Keratinocyte (primary cell): ENCODE measurements at regions not wholly inside any gene's neighbourhood (a gene's known extent, or its start where the extent isn't known, plus 50 kb on each side); places are given as distances from the start of the nearest gene placed in this dataset.
"Not testable (repeated sequence)": the region's sequence is repeated elsewhere in the genome, so short reads cannot be mapped to it uniquely, and the experiment has no call there.

Source experiments
- DNase-seq: peaks from one replicate; pipeline ENCODE4 v3.0.0-alpha.2; 2011; ENCODE audit warnings: low read depth, missing footprints, low spot score
- FAIRE-seq: peaks from 2 replicates; lab custom pipeline; 2011; peaks lifted over from hg19 to GRCh38; lab: Jason Lieb, UNC
- H2AFZ ChIP-seq: 2 replicates; pipeline ENCODE4 v1.6.0; 2012; ENCODE audit warnings: low read length, control low read depth, inconsistent platforms; ENCODE audit not compliant: control insufficient read depth
- H3K27ac ChIP-seq: 2 replicates; pipeline ENCODE4 v1.5.1; 2011; ENCODE audit warnings: low read length; ENCODE audit not compliant: control insufficient read depth, insufficient read depth
- H3K27me3 ChIP-seq: 3 replicates; pipeline ENCODE4 v1.6.0; 2011; ENCODE audit warnings: low read length; ENCODE audit not compliant: control insufficient read depth, insufficient read depth; ENCODE audit errors: extremely low read depth
- H3K36me3 ChIP-seq, 2 experiments: 2 replicates in 1 of 2; 3 replicates in 1 of 2; pipeline ENCODE4 v1.5.1; 2011; ENCODE audit warnings: low read length in 2 of 2, mild to moderate bottlenecking in 1 of 2; ENCODE audit not compliant: control insufficient read depth in 2 of 2, insufficient read depth in 2 of 2; ENCODE audit errors: extremely low read depth in 1 of 2
- H3K4me1 ChIP-seq: 3 replicates; pipeline ENCODE4 v1.5.1; 2011; ENCODE audit warnings: low read length; ENCODE audit not compliant: control insufficient read depth, insufficient read depth; ENCODE audit errors: extremely low read depth
- H3K4me2 ChIP-seq: 3 replicates; pipeline ENCODE4 v1.6.0; 2011; ENCODE audit warnings: low read depth, low read length; ENCODE audit not compliant: control insufficient read depth, insufficient read depth; ENCODE audit errors: extremely low read depth
- H3K4me3 ChIP-seq, 3 experiments: fragments of 200-600 bp in 1 of 3; sonication (generic) in 1 of 3; 2 replicates in 2 of 3; 3 replicates in 1 of 3; pipeline ENCODE4 v1.5.1; 2011 to 2016; ENCODE audit warnings: low read length in 3 of 3, mild to moderate bottlenecking in 3 of 3, control low read depth in 2 of 3, inconsistent platforms in 1 of 3, low read depth in 1 of 3, mixed read lengths in 1 of 3, mixed run types in 1 of 3, moderate library complexity in 1 of 3; ENCODE audit not compliant: control insufficient read depth in 2 of 3, insufficient read depth in 2 of 3; ENCODE audit errors: extremely low read depth in 1 of 3
- H3K79me2 ChIP-seq: 2 replicates; pipeline ENCODE4 v1.6.0; 2012; ENCODE audit warnings: low read length; ENCODE audit not compliant: control insufficient read depth, insufficient read depth
- H3K9ac ChIP-seq: 3 replicates; pipeline ENCODE4 v1.6.0; 2011; ENCODE audit warnings: low read length; ENCODE audit not compliant: control insufficient read depth, insufficient read depth; ENCODE audit errors: extremely low read depth
- H3K9me1 ChIP-seq: 3 replicates; pipeline ENCODE4 v1.6.0; 2011; ENCODE audit warnings: low read length; ENCODE audit not compliant: control insufficient read depth, insufficient read depth; ENCODE audit errors: extremely low read depth
- H3K9me3 ChIP-seq: 2 replicates; pipeline ENCODE4 v1.5.1; 2012; ENCODE audit warnings: low read depth, low read length; ENCODE audit not compliant: control insufficient read depth
- H4K20me1 ChIP-seq: 3 replicates; pipeline ENCODE4 v1.6.0; 2011; ENCODE audit warnings: low read length; ENCODE audit not compliant: control insufficient read depth, insufficient read depth; ENCODE audit errors: extremely low read depth
- CTCF ChIP-seq, 3 experiments: IDR thresholded peaks in 1 of 3; conservative IDR thresholded peaks in 1 of 3; optimal IDR thresholded peaks in 1 of 3; 2 replicates in 2 of 3; 3 replicates in 1 of 3; pipeline versions ENCODE3 to v1.5.1; 2011; ENCODE audit warnings: low read length in 3 of 3, mild to moderate bottlenecking in 3 of 3, moderate library complexity in 2 of 3, control low read depth in 1 of 3, inconsistent platforms in 1 of 3; ENCODE audit not compliant: insufficient read depth in 2 of 3; ENCODE audit errors: extremely low read depth in 1 of 3
- EZH2 ChIP-seq: IDR thresholded peaks from one replicate; pipeline ENCODE4 v1.6.1; 2012; ENCODE audit warnings: inconsistent platforms, mild to moderate bottlenecking, low read length, moderate library complexity
- dilution Hi-C: fragments of 300-500 bp; cut with MboI; formaldehyde crosslinking; loops from one replicate; pipeline ENCODE4 v1.7.0; 2020; ENCODE audit warnings: low sequenced_read_pairs; ENCODE audit not compliant: extremely low pct_ligation_motif_present

- Histone ChIP-seq H3K27ac (no peak overlapping the region), H3K9ac (no peak overlapping the region), H3K4me3 (no peak overlapping the region), H4K20me1 (no peaks in the 10 kb centered on the region), H3K36me3 (no peaks in the 10 kb centered on the region), H3K79me2 (no peaks in the 10 kb centered on the region), H3K4me2 (no peak overlapping the region), H2AFZ (no peak overlapping the region), H3K9me1 (no peaks in the 10 kb centered on the region), H3K4me1 (no peaks in the 10 kb centered on the region), H3K9me3 (no peaks in the 10 kb centered on the region), H3K27me3 (no peaks in the 10 kb centered on the region)
- no peak for DNase-seq
- FAIRE-seq: no peak
- TF ChIP-seq EZH2 (no peak), CTCF (optimal IDR thresholded peaks at IDR 0.05 in 1 of 3, IDR thresholded peaks at IDR 0.05 in 1 of 3, conservative IDR thresholded peaks at IDR 0.05 in 1 of 3; ENCODE audit: extremely low read depth in 1 of 3, insufficient read depth in 2 of 3, low read length in 3 of 3) (no peak)
- dilution Hi-C loops: no loop called here
Observed at GRCh38 chr6:150787429-150787828, 78.1 kb upstream of the MTHFD1L start.

- FAIRE-seq: no peak
- no peak overlapping the region for H2AFZ ChIP-seq
- no peaks in the 10 kb centered on the region for H3K9me3 ChIP-seq
- H3K4me3 ChIP-seq: no peak overlapping the region
- TF ChIP-seq CTCF (optimal IDR thresholded peaks at IDR 0.05 in 1 of 3, IDR thresholded peaks at IDR 0.05 in 1 of 3, conservative IDR thresholded peaks at IDR 0.05 in 1 of 3; ENCODE audit: extremely low read depth in 1 of 3, insufficient read depth in 2 of 3, low read length in 3 of 3): no peak
- TF ChIP-seq EZH2: no peak
- no peaks in the 10 kb centered on the region for H3K79me2 ChIP-seq
- no peaks in the 10 kb centered on the region for H3K27me3 ChIP-seq
- H3K4me1 ChIP-seq: no peaks in the 10 kb centered on the region
- H3K36me3 ChIP-seq: no peaks in the 10 kb centered on the region
- no peaks in the 10 kb centered on the region for H3K9me1 ChIP-seq
- H4K20me1 ChIP-seq: no peaks in the 10 kb centered on the region
- DNase-seq: no peak
- no peak overlapping the region for H3K27ac ChIP-seq
- no peak overlapping the region for H3K9ac ChIP-seq
- no peak overlapping the region for H3K4me2 ChIP-seq
- dilution Hi-C loops: no loop called here
Observed at GRCh38 chr6:150788089-150788488, 77.4 kb upstream of the MTHFD1L start.

- H3K79me2 ChIP-seq, H3K9ac ChIP-seq, H2AFZ ChIP-seq, H3K4me2 ChIP-seq, H3K27ac ChIP-seq, H3K36me3 ChIP-seq, H3K4me3 ChIP-seq, H3K4me1 ChIP-seq, H4K20me1 ChIP-seq, DNase-seq, dilution Hi-C loops, H3K9me1 ChIP-seq, FAIRE-seq, H3K27me3 ChIP-seq, H3K9me3 ChIP-seq: not testable (repeated sequence)
Observed at GRCh38 chr6:150789906-150790305, 75.6 kb upstream of the MTHFD1L start.
